ENCODE measurements at regions not wholly inside any gene's neighbourhood (a gene's known extent, or its start where the extent isn't known, plus 50 kb on each side); places are given as distances from the start of the nearest gene placed in this dataset.

DNA sequence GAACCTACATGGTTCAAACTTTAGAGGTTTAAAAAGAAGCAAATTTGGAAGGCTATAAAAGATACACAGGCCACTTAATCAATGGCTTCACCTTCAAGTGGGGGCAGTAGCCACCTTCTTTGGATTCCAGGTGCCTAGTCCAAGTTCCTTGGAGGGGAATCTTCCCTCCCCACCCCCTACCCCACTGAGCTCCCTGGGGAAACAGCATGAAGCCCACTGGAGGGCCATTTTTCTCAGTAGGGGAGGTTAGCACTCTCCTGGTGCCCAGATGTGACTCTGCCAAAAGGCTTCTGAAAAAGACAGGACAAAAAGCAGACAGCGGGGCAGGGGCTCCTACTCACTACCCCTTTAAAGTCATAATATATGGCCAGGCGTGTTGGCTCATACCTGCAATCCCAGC is 93.9 kb downstream of the KCTD15 start:
- TF ChIP-seq, protein P1, sequence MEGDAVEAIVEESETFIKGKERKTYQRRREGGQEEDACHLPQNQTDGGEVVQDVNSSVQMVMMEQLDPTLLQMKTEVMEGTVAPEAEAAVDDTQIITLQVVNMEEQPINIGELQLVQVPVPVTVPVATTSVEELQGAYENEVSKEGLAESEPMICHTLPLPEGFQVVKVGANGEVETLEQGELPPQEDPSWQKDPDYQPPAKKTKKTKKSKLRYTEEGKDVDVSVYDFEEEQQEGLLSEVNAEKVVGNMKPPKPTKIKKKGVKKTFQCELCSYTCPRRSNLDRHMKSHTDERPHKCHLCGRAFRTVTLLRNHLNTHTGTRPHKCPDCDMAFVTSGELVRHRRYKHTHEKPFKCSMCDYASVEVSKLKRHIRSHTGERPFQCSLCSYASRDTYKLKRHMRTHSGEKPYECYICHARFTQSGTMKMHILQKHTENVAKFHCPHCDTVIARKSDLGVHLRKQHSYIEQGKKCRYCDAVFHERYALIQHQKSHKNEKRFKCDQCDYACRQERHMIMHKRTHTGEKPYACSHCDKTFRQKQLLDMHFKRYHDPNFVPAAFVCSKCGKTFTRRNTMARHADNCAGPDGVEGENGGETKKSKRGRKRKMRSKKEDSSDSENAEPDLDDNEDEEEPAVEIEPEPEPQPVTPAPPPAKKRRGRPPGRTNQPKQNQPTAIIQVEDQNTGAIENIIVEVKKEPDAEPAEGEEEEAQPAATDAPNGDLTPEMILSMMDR (IDR thresholded peaks at IDR 0.05), result no peak

DNA sequence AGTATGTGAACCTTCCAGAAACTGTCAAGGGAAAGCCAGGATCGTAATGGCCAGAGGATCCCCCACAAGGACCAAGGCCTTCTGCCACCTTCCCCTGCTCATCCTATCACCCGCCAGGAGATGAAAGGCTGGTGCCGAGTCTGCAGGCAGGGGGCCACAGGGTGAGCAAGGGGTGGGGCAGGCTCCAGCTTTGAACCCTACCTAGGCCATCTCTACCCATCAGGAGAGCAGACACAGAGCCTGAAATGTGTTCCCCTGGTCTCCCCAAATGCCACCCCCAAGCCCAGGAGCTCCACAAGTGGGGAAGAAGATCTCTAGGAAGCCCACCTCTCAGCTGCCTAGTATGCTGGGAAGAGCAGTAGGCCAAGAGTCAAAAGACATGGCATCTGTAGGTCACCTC is 95.1 kb downstream of the KCTD15 start:
- TF ChIP-seq, protein P1 (IDR thresholded peaks at IDR 0.05), result no peak
- no peak for DNase-seq
- Histone ChIP-seq H3K4me3 (no peak overlapping the region), H3K9me3 (no peaks in the 10 kb centered on the region), H3K27me3 (peaks cover 0 to 31% of the 10 kb centered on the region in 2 donors), H3K27ac (no peak overlapping the region), H3K4me1 (no peaks in the 10 kb centered on the region), H3K36me3 (no peaks in the 10 kb centered on the region)
- intact Hi-C loops (cut with DNase I; ENCODE audit: low total_unique reads), result no loop called here

More for the DNA sequence above, 93.9 kb downstream of the KCTD15 start:
- Histone ChIP-seq H3K27ac (no peak overlapping the region), H3K36me3 (no peaks in the 10 kb centered on the region), H3K4me1 (no peaks in the 10 kb centered on the region), H3K27me3 (peaks cover 0 to 31% of the 10 kb centered on the region in 2 donors), H3K4me3 (no peak overlapping the region), H3K9me3 (no peaks in the 10 kb centered on the region)
- intact Hi-C loops (cut with DNase I; ENCODE audit: low total_unique reads), result no loop called here
- DNase-seq, result no peak

DNA sequence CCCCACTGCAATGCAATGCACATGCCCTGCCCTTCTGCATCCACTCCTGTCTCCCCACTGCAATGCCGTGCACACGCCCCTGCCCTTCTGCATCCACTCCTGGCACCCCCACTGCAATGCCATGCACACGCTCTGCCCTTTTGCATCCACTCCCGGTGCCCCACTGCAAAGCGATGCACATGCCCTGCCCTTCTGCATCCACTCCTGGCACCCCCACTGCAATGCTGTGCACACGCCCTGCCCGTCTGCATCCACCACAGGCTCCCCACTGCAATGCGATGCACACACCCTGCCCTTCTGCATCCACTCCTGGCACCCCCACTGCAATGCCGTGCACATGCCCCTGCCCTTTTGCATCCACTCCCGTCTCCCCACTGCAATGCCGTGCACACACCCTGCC is 98.1 kb downstream of the KCTD15 start:
- DNase-seq, result no peak
- TF ChIP-seq, protein P1 (IDR thresholded peaks at IDR 0.05), result no peak
- intact Hi-C loops (cut with DNase I; ENCODE audit: low total_unique reads), result no loop called here

DNA sequence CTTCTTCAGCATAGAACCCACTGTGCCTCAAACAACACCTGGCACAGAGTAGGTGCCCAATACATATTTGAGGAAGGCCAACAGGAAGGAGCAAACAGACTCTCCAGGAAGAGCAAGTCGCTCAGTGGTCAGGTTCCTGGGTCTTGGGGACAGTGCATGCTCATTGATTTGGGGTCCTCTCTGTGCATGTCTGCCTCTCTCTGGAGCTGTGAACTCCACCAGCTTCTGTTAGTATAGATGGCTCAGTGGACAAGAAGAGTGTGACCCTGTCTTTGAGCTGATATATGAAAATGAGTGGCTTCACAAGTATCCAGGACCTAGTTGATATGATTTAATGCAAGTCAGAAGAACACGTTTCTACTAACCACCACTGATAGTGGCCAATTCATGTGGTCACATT is 98.7 kb downstream of the KCTD15 start:
- no peak for DNase-seq
- Histone ChIP-seq H3K27ac (no peak overlapping the region), H3K4me3 (no peak overlapping the region), H3K9me3 (peaks cover 4 to 15% (median 11%) of the 10 kb centered on the region in 3 donors), H3K36me3 (no peaks in the 10 kb centered on the region), H3K27me3 (peaks cover 0 to 9% of the 10 kb centered on the region in 2 donors), H3K4me1 (no peaks in the 10 kb centered on the region)
- intact Hi-C loops (cut with DNase I; ENCODE audit: low total_unique reads), result no loop called here
- TF ChIP-seq, protein P1 (IDR thresholded peaks at IDR 0.05), result no peak

More for the DNA sequence above, 98.1 kb downstream of the KCTD15 start:
- Histone ChIP-seq H3K36me3 (no peaks in the 10 kb centered on the region), H3K9me3 (peaks cover 4 to 15% (median 11%) of the 10 kb centered on the region in 3 donors), H3K27ac (no peak overlapping the region), H3K4me1 (no peaks in the 10 kb centered on the region), H3K4me3 (no peak overlapping the region), H3K27me3 (peaks cover 0 to 7% of the 10 kb centered on the region in 2 donors)

DNA sequence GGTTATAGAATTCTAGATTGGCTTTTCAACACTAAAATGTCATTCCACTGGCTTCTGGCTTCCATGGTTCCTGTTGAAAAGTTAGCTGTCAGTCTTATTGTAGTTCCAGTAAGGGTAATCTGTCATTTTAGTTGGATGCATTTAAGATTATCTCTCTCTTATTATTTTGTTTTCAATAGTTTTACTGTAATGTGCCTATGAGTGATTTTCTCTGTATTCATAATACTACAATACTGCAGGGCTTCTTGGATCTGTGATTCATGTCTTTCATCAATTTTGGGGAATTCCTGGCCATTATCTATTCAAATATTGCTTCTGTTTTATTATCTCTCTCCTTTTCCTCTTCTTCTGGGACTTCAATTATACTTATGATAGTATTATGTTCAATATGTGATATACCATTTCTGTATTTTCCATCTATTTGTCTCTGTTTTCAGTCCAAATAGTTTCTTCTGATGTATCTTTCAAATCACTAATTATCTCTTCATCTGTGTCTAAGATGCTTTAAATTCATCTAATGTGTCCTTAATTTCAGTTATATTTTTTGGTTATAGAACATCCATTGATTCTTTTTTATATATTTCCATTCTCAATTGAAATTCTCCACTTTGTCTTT is 101.5 kb downstream of the KCTD15 start:
- TF ChIP-seq, protein P1 (IDR thresholded peaks at IDR 0.05), result no peak
- H3K36me3 ChIP-seq, result no peaks in the 10 kb centered on the region
- peaks cover 4 to 15% (median 11%) of the 10 kb centered on the region in 3 donors for H3K9me3 ChIP-seq
- DNase-seq, result no peak
- intact Hi-C loops (cut with DNase I; ENCODE audit: low total_unique reads), result no loop called here
- H3K27me3 ChIP-seq, result peaks cover 0 to 18% of the 10 kb centered on the region in 2 donors
- no peak overlapping the region for H3K27ac ChIP-seq
- no peaks in the 10 kb centered on the region for H3K4me1 ChIP-seq
- H3K4me3 ChIP-seq, result no peak overlapping the region

All from tibial artery (tissue), 4 donors.